ENCODE measurements at regions not wholly inside any gene's neighbourhood (a gene's known extent, or its start where the extent isn't known, plus 50 kb on each side); places are given as distances from the start of the nearest gene placed in this dataset.

DNA sequence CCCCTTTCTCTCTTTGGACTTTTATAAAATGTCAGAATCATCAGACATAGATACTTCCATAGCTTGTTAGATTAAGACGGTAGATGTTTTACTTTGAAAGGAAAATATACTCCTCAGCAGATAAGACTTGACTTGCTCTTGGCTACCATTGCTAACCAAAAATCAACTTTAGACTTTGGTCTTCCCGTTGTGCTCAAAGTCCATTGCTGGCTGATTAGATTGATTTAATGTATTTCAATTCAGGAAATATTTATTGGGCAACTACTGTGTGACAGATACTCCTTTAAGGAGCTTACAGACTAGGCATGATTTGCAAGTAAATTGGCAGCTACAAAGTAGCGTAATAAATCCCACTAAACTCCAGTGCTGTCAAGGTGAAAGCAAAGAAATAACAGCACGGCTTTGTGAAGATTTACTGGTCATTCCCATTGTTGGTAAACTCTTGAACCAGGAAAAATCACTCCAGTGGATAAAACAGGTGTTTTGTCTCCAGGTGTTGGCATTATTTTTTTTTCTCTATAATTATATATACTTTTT is 95.7 kb upstream of the ARMC3 start:
- TF ChIP-seq GATA2 (IDR thresholded peaks at IDR 0.05; ENCODE audit: low read depth, low read length) (no peak), GATA3 (IDR thresholded peaks at IDR 0.05; ENCODE audit: low read depth, low read length) (no peak)
